T-helper 1 cell treated with Interleukin-12 subunit alpha and Interleukin-12 subunit beta and Interleukin-4 antibody, amounts not matched to agents 30 μg/mL and 1 μg/mL, for 36 hours (primary cell): ENCODE measurements at regions not wholly inside any gene's neighbourhood (a gene's known extent, or its start where the extent isn't known, plus 50 kb on each side); places are given as distances from the start of the nearest gene placed in this dataset.

ENCODE experiments used
- H3K27ac Mint-ChIP-seq: one replicate; pipeline ENCODE4 v1.8.0; 2021; ENCODE audit warnings: mild to moderate bottlenecking, mixed read lengths
- H3K27me3 Mint-ChIP-seq: one replicate; pipeline ENCODE4 v1.8.0; 2021; ENCODE audit warnings: low read depth, mixed read lengths
- H3K36me3 Mint-ChIP-seq: one replicate; pipeline ENCODE4 v1.8.0; 2021; ENCODE audit warnings: low read depth, mixed read lengths
- H3K4me1 Mint-ChIP-seq: one replicate; pipeline ENCODE4 v1.8.0; 2021; ENCODE audit warnings: low read depth, mixed read lengths
- H3K4me3 Mint-ChIP-seq: one replicate; pipeline ENCODE4 v1.8.0; 2021; ENCODE audit warnings: mild to moderate bottlenecking, moderate library complexity, mixed read lengths
- H3K9me3 Mint-ChIP-seq: one replicate; pipeline ENCODE4 v1.8.0; 2021; ENCODE audit warnings: mixed read lengths

GRCh38 chr1:221085701-221086375 lies 206.6 kb downstream of the HLX start:
- Mint-ChIP-seq H3K36me3 (no peaks in the 10 kb centered on the region), H3K4me3 (no peak overlapping the region), H3K4me1 (no peaks in the 10 kb centered on the region), H3K27me3 (no peaks in the 10 kb centered on the region), H3K9me3 (no peaks in the 10 kb centered on the region), H3K27ac (no peak overlapping the region)

- Mint-ChIP-seq H3K27me3 (no peaks in the 10 kb centered on the region), H3K4me1 (no peaks in the 10 kb centered on the region), H3K36me3 (no peaks in the 10 kb centered on the region), H3K9me3 (no peaks in the 10 kb centered on the region), H3K27ac (no peak overlapping the region), H3K4me3 (no peak overlapping the region)
These were observed 208.7 kb downstream of the HLX start for GRCh38 chr1:221087919-221088318.

- Mint-ChIP-seq H3K4me3 (no peak overlapping the region), H3K27ac (no peak overlapping the region), H3K9me3 (no peaks in the 10 kb centered on the region), H3K27me3 (no peaks in the 10 kb centered on the region), H3K4me1 (no peaks in the 10 kb centered on the region), H3K36me3 (no peaks in the 10 kb centered on the region)
These were observed 210.0 kb downstream of the HLX start for GRCh38 chr1:221089273-221089672.

GRCh38 chr1:221089803-221090202 lies 210.6 kb downstream of the HLX start:
- H3K9me3 Mint-ChIP-seq: no peaks in the 10 kb centered on the region
- H3K27me3 Mint-ChIP-seq: no peaks in the 10 kb centered on the region
- H3K4me3 Mint-ChIP-seq: no peak overlapping the region
- no peaks in the 10 kb centered on the region for H3K36me3 Mint-ChIP-seq
- no peaks in the 10 kb centered on the region for H3K4me1 Mint-ChIP-seq
- H3K27ac Mint-ChIP-seq: no peak overlapping the region

GRCh38 chr1:221093903-221094791 lies 214.9 kb downstream of the HLX start:
- Mint-ChIP-seq H3K36me3 (no peaks in the 10 kb centered on the region), H3K4me1 (no peaks in the 10 kb centered on the region), H3K27ac (no peak overlapping the region), H3K4me3 (no peak overlapping the region), H3K27me3 (no peaks in the 10 kb centered on the region), H3K9me3 (peaks cover 8% of the 10 kb centered on the region)

GRCh38 chr1:221097479-221098281 lies 218.4 kb downstream of the HLX start:
- Mint-ChIP-seq H3K27ac (no peak overlapping the region), H3K27me3 (no peaks in the 10 kb centered on the region), H3K9me3 (peaks cover 18% of the 10 kb centered on the region), H3K36me3 (no peaks in the 10 kb centered on the region), H3K4me3 (no peak overlapping the region), H3K4me1 (peaks cover 7% of the 10 kb centered on the region)

- Mint-ChIP-seq H3K27me3 (no peaks in the 10 kb centered on the region), H3K36me3 (no peaks in the 10 kb centered on the region), H3K4me1 (peaks cover 8% of the 10 kb centered on the region), H3K9me3 (peaks cover 19% of the 10 kb centered on the region), H3K27ac (peak overlapping the region; percentile 9), H3K4me3 (no peak overlapping the region)
These were observed 219.5 kb downstream of the HLX start for GRCh38 chr1:221098471-221099405.

GRCh38 chr1:221099747-221100595 lies 220.7 kb downstream of the HLX start:
- Mint-ChIP-seq H3K27me3 (no peaks in the 10 kb centered on the region), H3K27ac (peak overlapping the region; percentile 67), H3K36me3 (no peaks in the 10 kb centered on the region), H3K9me3 (peaks cover 19% of the 10 kb centered on the region), H3K4me3 (no peak overlapping the region), H3K4me1 (peaks cover 12% of the 10 kb centered on the region)

- no peaks in the 10 kb centered on the region for H3K27me3 Mint-ChIP-seq
- peaks cover 12% of the 10 kb centered on the region for H3K4me1 Mint-ChIP-seq
- no peaks in the 10 kb centered on the region for H3K36me3 Mint-ChIP-seq
- peak overlapping the region; percentile 4 for H3K4me3 Mint-ChIP-seq
- no peak overlapping the region for H3K27ac Mint-ChIP-seq
- H3K9me3 Mint-ChIP-seq: peaks cover 19% of the 10 kb centered on the region
These were observed 221.4 kb downstream of the HLX start for GRCh38 chr1:221100611-221101010.

- H3K4me1 Mint-ChIP-seq: peaks cover 12% of the 10 kb centered on the region
- no peaks in the 10 kb centered on the region for H3K36me3 Mint-ChIP-seq
- no peaks in the 10 kb centered on the region for H3K27me3 Mint-ChIP-seq
- peaks cover 19% of the 10 kb centered on the region for H3K9me3 Mint-ChIP-seq
- no peak overlapping the region for H3K27ac Mint-ChIP-seq
- no peak overlapping the region for H3K4me3 Mint-ChIP-seq
These were observed 222.8 kb downstream of the HLX start for GRCh38 chr1:221101807-221102605.

GRCh38 chr1:221104596-221104995 lies 225.4 kb downstream of the HLX start:
- Mint-ChIP-seq H3K4me3 (no peak overlapping the region), H3K27ac (peak overlapping the region; percentile 24)

GRCh38 chr1:221105578-221105977 lies 226.3 kb downstream of the HLX start:
- H3K27ac Mint-ChIP-seq: no peak overlapping the region
- no peaks in the 10 kb centered on the region for H3K27me3 Mint-ChIP-seq
- H3K4me1 Mint-ChIP-seq: peaks cover 6% of the 10 kb centered on the region
- no peak overlapping the region for H3K4me3 Mint-ChIP-seq
- H3K9me3 Mint-ChIP-seq: peaks cover 8% of the 10 kb centered on the region
- no peaks in the 10 kb centered on the region for H3K36me3 Mint-ChIP-seq

More at GRCh38 chr1:221104596-221104995, 225.4 kb downstream of the HLX start:
- Mint-ChIP-seq H3K36me3 (no peaks in the 10 kb centered on the region), H3K4me1 (peaks cover 8% of the 10 kb centered on the region), H3K27me3 (no peaks in the 10 kb centered on the region), H3K9me3 (peaks cover 8% of the 10 kb centered on the region)
